ENCODE measurements at regions not wholly inside any gene's neighbourhood (a gene's known extent, or its start where the extent isn't known, plus 50 kb on each side); places are given as distances from the start of the nearest gene placed in this dataset.

- Histone ChIP-seq H3K79me2 (ENCODE audit: low read length) (no peaks in the 10 kb centered on the region), H2AFZ (ENCODE audit: low read length) (no peak overlapping the region), H3K36me3 (ENCODE audit: insufficient read depth, low read length) (no peaks in the 10 kb centered on the region), H3K4me1 (ENCODE audit: low read length) (no peaks in the 10 kb centered on the region), H3K27me3 (ENCODE audit: low read length) (no peaks in the 10 kb centered on the region), H3K9ac (ENCODE audit: low read length) (no peak overlapping the region), H3K4me3 (ENCODE audit: low read length) (no peak overlapping the region), H3K4me2 (ENCODE audit: low read depth, low read length, poor library complexity, severe bottlenecking) (no peak overlapping the region), H3K27ac (ENCODE audit: low read length) (no peak overlapping the region), H4K20me1 (ENCODE audit: insufficient read depth, low read depth, low read length) (no peaks in the 10 kb centered on the region), H3K9me2 (replicated peaks; ENCODE audit: insufficient read depth, low read length) (no peaks in the 10 kb centered on the region), H3K9me3 (ENCODE audit: low read length) (no peaks in the 10 kb centered on the region)
- no peak for DNase-seq
Observed at GRCh38 chr15:39451871-39452270, 129.0 kb upstream of the THBS1 start.

- H3K27me3 ChIP-seq (ENCODE audit: low read length), result no peaks in the 10 kb centered on the region
- H3K27ac ChIP-seq (ENCODE audit: low read length), result no peak overlapping the region
- no peak for DNase-seq
- H3K79me2 ChIP-seq (ENCODE audit: low read length), result no peaks in the 10 kb centered on the region
- H3K4me3 ChIP-seq (ENCODE audit: low read length), result no peak overlapping the region
- H3K4me2 ChIP-seq (ENCODE audit: low read depth, low read length, poor library complexity, severe bottlenecking), result no peak overlapping the region
- H3K9ac ChIP-seq (ENCODE audit: low read length), result no peak overlapping the region
- no peaks in the 10 kb centered on the region for H3K4me1 ChIP-seq (ENCODE audit: low read length)
- no peaks in the 10 kb centered on the region for H3K9me2 ChIP-seq (replicated peaks; ENCODE audit: insufficient read depth, low read length)
- H3K36me3 ChIP-seq (ENCODE audit: insufficient read depth, low read length), result no peaks in the 10 kb centered on the region
- H2AFZ ChIP-seq (ENCODE audit: low read length), result no peak overlapping the region
- no peaks in the 10 kb centered on the region for H4K20me1 ChIP-seq (ENCODE audit: insufficient read depth, low read depth, low read length)
- H3K9me3 ChIP-seq (ENCODE audit: low read length), result no peaks in the 10 kb centered on the region
Observed at GRCh38 chr15:39453620-39454019, 127.3 kb upstream of the THBS1 start.

DNA sequence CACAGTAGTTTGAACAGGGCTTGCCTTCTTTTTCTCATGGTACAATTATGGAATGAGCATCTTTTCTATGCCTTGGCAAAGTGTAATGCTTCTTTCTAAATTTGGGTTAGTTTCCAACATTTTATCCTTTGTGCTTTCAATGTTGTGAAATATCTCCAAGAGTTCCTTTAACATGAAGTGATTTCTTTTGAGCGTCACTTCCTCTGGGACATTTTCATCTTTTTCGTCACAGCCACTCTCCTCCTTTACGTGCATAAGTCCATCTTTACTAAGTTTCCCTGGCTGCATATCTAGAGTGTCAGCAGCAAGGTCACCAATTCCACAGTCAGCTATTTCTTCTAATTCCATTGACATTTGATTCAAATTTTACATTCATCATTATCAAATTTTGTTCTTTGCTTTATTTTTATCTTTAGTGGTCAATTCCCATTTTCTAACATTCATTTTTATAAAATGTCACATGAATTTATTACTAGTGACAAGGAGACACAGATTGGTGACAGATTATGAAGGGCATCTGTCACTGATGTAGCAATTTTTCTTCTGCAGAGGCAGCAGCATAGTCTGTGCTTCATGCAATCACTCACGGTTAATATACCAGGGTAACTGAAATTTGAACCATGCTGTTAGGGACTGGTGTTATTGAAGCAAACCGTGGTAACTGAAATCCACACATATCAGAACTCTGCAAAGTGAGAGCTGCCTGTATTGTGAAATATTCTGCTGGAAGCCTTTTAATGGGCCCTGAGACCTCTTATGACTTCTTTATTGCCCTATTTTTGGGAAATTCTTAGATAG is 126.5 kb upstream of the THBS1 start:
- Histone ChIP-seq H3K27me3 (ENCODE audit: low read length) (no peaks in the 10 kb centered on the region), H3K9me2 (replicated peaks; ENCODE audit: insufficient read depth, low read length) (no peaks in the 10 kb centered on the region), H2AFZ (ENCODE audit: low read length) (no peak overlapping the region), H3K4me1 (ENCODE audit: low read length) (no peaks in the 10 kb centered on the region), H3K4me3 (ENCODE audit: low read length) (no peak overlapping the region), H3K4me2 (ENCODE audit: low read depth, low read length, poor library complexity, severe bottlenecking) (no peak overlapping the region), H3K27ac (ENCODE audit: low read length) (no peak overlapping the region), H3K9me3 (ENCODE audit: low read length) (no peaks in the 10 kb centered on the region), H3K9ac (ENCODE audit: low read length) (no peak overlapping the region), H4K20me1 (ENCODE audit: insufficient read depth, low read depth, low read length) (no peaks in the 10 kb centered on the region), H3K36me3 (ENCODE audit: insufficient read depth, low read length) (no peaks in the 10 kb centered on the region), H3K79me2 (ENCODE audit: low read length) (no peaks in the 10 kb centered on the region)
- DNase-seq, result no peak

DNA sequence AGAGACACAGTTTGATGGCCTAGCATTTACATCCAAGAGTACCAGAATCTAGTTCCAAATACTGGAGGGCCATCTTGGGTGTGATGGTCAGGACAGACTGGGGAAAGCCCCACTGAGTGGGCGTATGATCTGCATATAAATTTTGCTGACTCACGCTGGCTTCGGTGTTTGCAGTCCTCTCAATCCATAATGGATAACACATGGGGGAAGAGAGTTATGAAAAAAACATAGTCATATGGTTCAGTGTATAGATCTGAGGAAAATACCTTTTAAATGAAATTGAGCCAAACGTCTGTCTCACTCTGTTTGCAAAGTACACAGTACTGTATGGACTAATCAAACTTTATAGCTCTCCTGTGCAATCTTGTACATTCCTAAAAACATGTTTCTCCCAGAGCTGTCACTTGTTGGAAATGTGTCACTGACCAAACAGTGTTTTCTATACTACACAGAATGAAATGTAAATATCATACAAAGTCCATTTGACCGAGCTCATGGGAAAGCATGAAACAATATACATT is 125.3 kb upstream of the THBS1 start:
- no peaks in the 10 kb centered on the region for H3K79me2 ChIP-seq (ENCODE audit: low read length)
- H3K36me3 ChIP-seq (ENCODE audit: insufficient read depth, low read length), result no peaks in the 10 kb centered on the region
- no peaks in the 10 kb centered on the region for H3K4me1 ChIP-seq (ENCODE audit: low read length)
- H3K9me3 ChIP-seq (ENCODE audit: low read length), result no peaks in the 10 kb centered on the region
- no peak overlapping the region for H2AFZ ChIP-seq (ENCODE audit: low read length)
- H3K27me3 ChIP-seq (ENCODE audit: low read length), result no peaks in the 10 kb centered on the region
- H4K20me1 ChIP-seq (ENCODE audit: insufficient read depth, low read depth, low read length), result no peaks in the 10 kb centered on the region
- no peaks in the 10 kb centered on the region for H3K9me2 ChIP-seq (replicated peaks; ENCODE audit: insufficient read depth, low read length)
- H3K9ac ChIP-seq (ENCODE audit: low read length), result no peak overlapping the region
- no peak overlapping the region for H3K4me2 ChIP-seq (ENCODE audit: low read depth, low read length, poor library complexity, severe bottlenecking)
- no peak overlapping the region for H3K27ac ChIP-seq (ENCODE audit: low read length)
- DNase-seq, result no peak
- H3K4me3 ChIP-seq (ENCODE audit: low read length), result no peak overlapping the region

DNA sequence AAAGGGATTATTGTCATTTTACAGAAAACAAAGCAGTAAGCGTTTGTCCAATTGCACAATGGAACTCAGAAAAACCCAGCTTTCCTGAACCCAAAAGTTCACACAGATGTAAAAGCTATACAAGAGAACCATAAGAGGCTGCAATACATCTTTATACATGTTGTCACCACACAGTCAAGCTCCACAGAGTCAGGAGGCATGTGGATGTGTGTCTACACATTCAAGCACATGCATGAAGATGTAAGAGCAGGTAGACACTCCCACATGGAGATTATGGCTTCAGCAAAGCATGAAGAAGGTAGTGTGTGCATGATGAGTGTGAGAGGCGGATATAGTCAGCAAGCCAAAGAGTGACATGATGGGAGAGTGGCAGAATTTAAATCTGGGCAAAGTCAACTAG is 124.7 kb upstream of the THBS1 start:
- Histone ChIP-seq H4K20me1 (ENCODE audit: insufficient read depth, low read depth, low read length) (no peaks in the 10 kb centered on the region), H3K36me3 (ENCODE audit: insufficient read depth, low read length) (no peaks in the 10 kb centered on the region), H3K27ac (ENCODE audit: low read length) (no peak overlapping the region), H3K9ac (ENCODE audit: low read length) (no peak overlapping the region), H3K27me3 (ENCODE audit: low read length) (no peaks in the 10 kb centered on the region), H3K9me2 (replicated peaks; ENCODE audit: insufficient read depth, low read length) (no peaks in the 10 kb centered on the region), H3K9me3 (ENCODE audit: low read length) (no peaks in the 10 kb centered on the region), H3K79me2 (ENCODE audit: low read length) (no peaks in the 10 kb centered on the region), H3K4me1 (ENCODE audit: low read length) (no peaks in the 10 kb centered on the region), H3K4me3 (ENCODE audit: low read length) (no peak overlapping the region), H2AFZ (ENCODE audit: low read length) (no peak overlapping the region), H3K4me2 (ENCODE audit: low read depth, low read length, poor library complexity, severe bottlenecking) (no peak overlapping the region)
- no peak for DNase-seq

DNA sequence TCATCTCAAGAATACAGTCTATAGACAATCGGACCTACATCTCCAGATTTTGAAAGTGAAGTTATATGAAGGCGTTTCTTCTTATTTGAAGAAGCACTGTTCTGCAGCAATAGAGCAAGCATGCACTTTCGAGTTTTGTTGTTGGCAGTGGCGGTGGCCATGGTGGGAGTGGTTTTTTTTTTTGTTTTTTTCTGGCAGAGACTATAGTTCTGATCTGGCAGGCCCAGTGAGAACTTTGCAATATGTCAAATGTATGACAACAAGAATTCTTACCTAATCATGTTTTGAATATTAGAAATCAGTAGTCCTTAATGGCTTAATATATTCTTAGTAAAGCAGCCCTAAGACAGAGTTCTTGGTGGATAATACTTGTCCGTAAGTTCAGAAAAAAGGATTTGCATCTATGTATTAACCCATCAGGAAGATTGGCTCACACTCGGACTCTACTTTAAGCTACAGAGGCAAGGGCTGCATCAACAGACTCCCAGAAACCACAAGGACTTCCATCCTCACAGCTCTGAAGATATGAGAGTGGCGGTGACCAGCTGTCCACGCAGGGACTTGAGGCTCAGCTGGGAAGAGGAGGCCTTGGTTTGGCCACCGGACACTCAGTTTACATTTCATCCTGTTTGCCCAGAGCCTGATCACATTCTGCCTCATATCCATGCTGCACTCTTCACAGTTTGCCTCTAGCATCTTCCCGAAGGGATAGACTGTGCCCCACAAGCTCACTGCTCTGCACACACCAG is 124.1 kb upstream of the THBS1 start:
- Histone ChIP-seq H3K27ac (ENCODE audit: low read length) (no peak overlapping the region), H3K79me2 (ENCODE audit: low read length) (no peaks in the 10 kb centered on the region), H3K27me3 (ENCODE audit: low read length) (no peaks in the 10 kb centered on the region), H4K20me1 (ENCODE audit: insufficient read depth, low read depth, low read length) (no peaks in the 10 kb centered on the region), H3K9ac (ENCODE audit: low read length) (no peak overlapping the region), H3K9me2 (replicated peaks; ENCODE audit: insufficient read depth, low read length) (no peaks in the 10 kb centered on the region; the same call in 1 of the 2 replicates), H3K4me3 (ENCODE audit: low read length) (no peak overlapping the region), H3K4me2 (ENCODE audit: low read depth, low read length, poor library complexity, severe bottlenecking) (no peak overlapping the region), H2AFZ (ENCODE audit: low read length) (no peak overlapping the region), H3K36me3 (ENCODE audit: insufficient read depth, low read length) (no peaks in the 10 kb centered on the region), H3K9me3 (ENCODE audit: low read length) (no peaks in the 10 kb centered on the region), H3K4me1 (ENCODE audit: low read length) (no peaks in the 10 kb centered on the region)
- DNase-seq, result no peak

- DNase-seq, result no peak
Observed at GRCh38 chr15:39458131-39458530, 122.7 kb upstream of the THBS1 start.

GRCh38 chr15:39459548-39459947 is 121.3 kb upstream of the THBS1 start:
- Histone ChIP-seq H3K9ac (ENCODE audit: low read length) (no peak overlapping the region), H3K36me3 (ENCODE audit: insufficient read depth, low read length) (no peaks in the 10 kb centered on the region), H3K27ac (ENCODE audit: low read length) (no peak overlapping the region), H3K9me3 (ENCODE audit: low read length) (no peaks in the 10 kb centered on the region), H3K79me2 (ENCODE audit: low read length) (no peaks in the 10 kb centered on the region), H3K27me3 (ENCODE audit: low read length) (no peaks in the 10 kb centered on the region), H4K20me1 (ENCODE audit: insufficient read depth, low read depth, low read length) (no peaks in the 10 kb centered on the region), H3K4me1 (ENCODE audit: low read length) (no peaks in the 10 kb centered on the region), H3K9me2 (replicated peaks; ENCODE audit: insufficient read depth, low read length) (no peaks in the 10 kb centered on the region; the same call in 1 of the 2 replicates), H2AFZ (ENCODE audit: low read length) (no peak overlapping the region), H3K4me3 (ENCODE audit: low read length) (no peak overlapping the region), H3K4me2 (ENCODE audit: low read depth, low read length, poor library complexity, severe bottlenecking) (no peak overlapping the region)
- no peak for DNase-seq

More at GRCh38 chr15:39458131-39458530, 122.7 kb upstream of the THBS1 start:
- no peaks in the 10 kb centered on the region for H3K9me3 ChIP-seq (ENCODE audit: low read length)
- no peak overlapping the region for H3K4me2 ChIP-seq (ENCODE audit: low read depth, low read length, poor library complexity, severe bottlenecking)
- no peaks in the 10 kb centered on the region for H3K27me3 ChIP-seq (ENCODE audit: low read length)
- no peaks in the 10 kb centered on the region; the same call in 1 of the 2 replicates for H3K9me2 ChIP-seq (replicated peaks; ENCODE audit: insufficient read depth, low read length)
- H3K79me2 ChIP-seq (ENCODE audit: low read length), result no peaks in the 10 kb centered on the region
- H3K27ac ChIP-seq (ENCODE audit: low read length), result no peak overlapping the region
- no peak overlapping the region for H3K9ac ChIP-seq (ENCODE audit: low read length)
- H3K4me3 ChIP-seq (ENCODE audit: low read length), result no peak overlapping the region
- H3K4me1 ChIP-seq (ENCODE audit: low read length), result no peaks in the 10 kb centered on the region
- H3K36me3 ChIP-seq (ENCODE audit: insufficient read depth, low read length), result no peaks in the 10 kb centered on the region
- H4K20me1 ChIP-seq (ENCODE audit: insufficient read depth, low read depth, low read length), result no peaks in the 10 kb centered on the region
- no peak overlapping the region for H2AFZ ChIP-seq (ENCODE audit: low read length)

All from Karpas-422 (cell line).